Astrocyte of the hippocampus (primary cell): ENCODE measurements at regions not wholly inside any gene's neighbourhood (a gene's known extent, or its start where the extent isn't known, plus 50 kb on each side); places are given as distances from the start of the nearest gene placed in this dataset.

ENCODE experiments used
- DNase-seq: peaks from one replicate; pipeline ENCODE4 v3.0.0; 2011; ENCODE audit warnings: low read depth, low spot score

GRCh38 chr18:2348003-2348402 lies 223.3 kb downstream of the METTL4 start:
- no peak for DNase-seq

DNA sequence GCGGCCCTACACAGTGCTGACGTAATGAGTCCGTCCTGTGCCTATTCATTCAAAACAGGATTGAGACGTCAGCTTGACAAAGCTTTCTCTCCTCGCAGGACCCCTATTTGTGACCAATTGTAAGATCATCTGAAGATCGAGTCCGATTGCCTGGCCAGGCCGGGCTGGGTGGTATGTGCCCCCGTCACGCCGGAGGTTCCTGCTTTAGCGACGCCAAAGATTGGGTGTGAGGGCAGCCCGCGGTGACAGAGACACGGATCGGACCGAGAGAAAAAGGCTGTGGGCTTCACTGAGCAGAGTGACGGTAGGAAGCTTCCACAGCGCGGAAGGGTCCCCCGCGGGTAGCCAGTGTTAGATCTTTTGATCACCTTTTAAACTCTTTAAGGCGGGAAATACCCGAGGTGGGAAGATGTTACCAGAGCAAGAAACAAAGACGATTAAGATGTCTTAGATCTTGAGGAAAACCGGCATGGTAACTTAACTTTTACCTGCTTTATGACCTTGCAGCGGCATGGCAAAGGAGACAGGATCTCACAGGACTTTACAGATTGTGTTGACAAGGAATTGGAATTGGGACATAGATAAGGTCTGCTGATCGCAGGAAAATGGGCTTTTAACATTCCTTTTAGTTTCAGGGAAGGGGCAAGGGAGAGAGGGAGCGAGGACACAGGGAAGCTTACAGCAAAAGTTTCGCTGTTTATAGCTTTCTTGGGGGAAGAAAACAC lies 220.0 kb downstream of the METTL4 start:
- no peak for DNase-seq

GRCh38 chr18:2354292-2354691 lies 217.0 kb downstream of the METTL4 start:
- no peak for DNase-seq

GRCh38 chr18:2356906-2357305 lies 214.4 kb downstream of the METTL4 start:
- DNase-seq, result no peak

GRCh38 chr18:2360861-2361260 lies 210.4 kb downstream of the METTL4 start:
- DNase-seq, result no peak

GRCh38 chr18:2368102-2368501 lies 203.2 kb downstream of the METTL4 start:
- no peak for DNase-seq

DNA sequence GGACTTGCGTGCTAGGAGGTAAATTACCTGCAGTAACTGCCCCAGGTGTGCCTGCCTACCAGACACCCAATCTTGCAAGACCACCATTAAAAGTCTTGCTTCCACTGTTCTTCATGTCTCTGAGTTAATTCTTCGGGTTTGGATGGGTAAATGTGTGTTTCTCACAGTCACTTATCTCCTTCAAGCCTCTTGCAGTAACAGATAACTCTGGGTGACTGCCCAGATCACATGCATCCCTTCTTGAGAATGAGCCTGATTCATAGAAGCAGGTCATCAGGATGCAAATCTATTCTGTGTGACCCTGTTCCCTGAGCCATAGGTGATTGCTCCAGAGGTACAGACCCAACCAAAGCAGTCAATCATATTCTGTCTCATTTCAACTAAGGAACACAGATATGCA lies 194.6 kb downstream of the METTL4 start:
- DNase-seq, result no peak

- no peak for DNase-seq
Measured at GRCh38 chr18:2380101-2380500, 191.2 kb downstream of the METTL4 start.

- no peak for DNase-seq
Measured at GRCh38 chr18:2381539-2381938, 189.8 kb downstream of the METTL4 start.

DNA sequence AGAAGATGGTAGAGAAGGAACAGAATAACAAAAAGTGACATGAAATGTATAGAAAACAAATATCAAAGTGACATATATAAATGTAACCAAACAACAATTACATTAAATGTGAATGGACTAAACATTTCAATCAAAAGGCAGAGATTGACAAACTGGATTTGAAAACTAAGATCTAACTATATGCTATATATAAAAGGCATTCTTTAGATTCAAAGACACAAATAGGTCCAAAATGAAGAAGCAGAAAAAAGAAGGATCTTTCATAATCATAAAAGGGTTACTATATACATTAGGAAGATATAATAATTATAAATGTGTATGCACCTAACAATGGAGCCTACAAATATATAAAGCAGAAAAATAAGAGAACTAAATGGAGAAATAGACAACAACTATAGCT lies 183.7 kb downstream of the METTL4 start:
- no peak for DNase-seq

- DNase-seq, result no peak
Measured at GRCh38 chr18:2390158-2390557, 181.1 kb downstream of the METTL4 start.

DNA sequence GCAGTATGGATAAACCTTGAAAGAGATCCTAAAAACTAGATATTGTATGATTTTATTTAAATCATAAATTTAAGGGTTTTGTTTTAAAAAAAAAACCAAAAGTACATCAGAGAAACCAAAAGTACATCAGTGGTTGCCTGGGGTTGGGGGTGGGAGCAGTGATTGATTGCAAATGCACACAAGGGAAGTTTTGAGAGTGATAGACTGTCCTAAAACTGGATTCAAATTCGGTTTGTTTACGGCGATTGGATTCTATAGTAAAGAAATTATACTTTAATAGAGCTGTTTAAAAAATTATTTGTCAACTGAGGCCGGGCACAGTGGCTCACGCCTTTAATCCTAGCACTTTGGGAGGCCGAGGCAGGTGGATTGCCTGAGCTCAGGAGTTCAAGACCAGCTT lies 179.8 kb downstream of the METTL4 start:
- no peak for DNase-seq

DNA sequence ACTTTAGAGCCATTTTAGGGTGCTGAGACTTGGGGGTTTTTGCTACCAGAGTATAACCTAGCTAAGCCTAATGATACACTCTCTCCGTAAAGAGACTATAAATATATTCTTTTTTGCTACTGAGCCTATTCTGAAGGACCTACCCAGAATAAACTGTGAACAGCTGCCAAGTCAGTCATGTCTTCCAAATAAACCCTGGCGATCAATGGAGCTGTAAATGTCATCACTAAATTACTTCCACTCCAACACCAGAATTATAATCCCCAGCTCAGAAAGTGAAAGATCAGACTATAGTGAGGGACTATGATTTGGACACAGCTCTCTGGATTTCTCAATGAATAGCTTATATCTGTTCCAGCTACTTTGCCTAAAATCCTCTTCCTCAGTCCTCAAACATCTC lies 178.9 kb downstream of the METTL4 start:
- DNase-seq, result no peak

- DNase-seq, result no peak
Measured at GRCh38 chr18:2394684-2395083, 176.6 kb downstream of the METTL4 start.

GRCh38 chr18:2395427-2396161 lies 175.7 kb downstream of the METTL4 start:
- DNase-seq, result no peak

DNA sequence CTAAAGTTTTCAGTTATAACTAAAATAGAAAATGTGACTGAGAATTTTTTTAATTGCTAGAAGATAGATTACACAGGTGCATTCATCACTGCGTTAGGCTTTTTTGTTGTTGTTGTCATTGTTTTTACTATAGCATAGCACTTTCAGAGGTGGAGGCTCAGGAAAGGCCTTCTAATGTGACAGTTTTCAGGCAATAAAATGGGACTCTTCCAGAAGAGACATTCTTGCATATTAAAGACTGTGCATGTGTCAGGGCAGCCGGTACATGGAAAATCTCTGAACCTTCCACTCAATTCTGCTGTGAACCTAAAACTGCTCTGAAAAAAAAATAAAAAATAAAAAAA lies 175.2 kb downstream of the METTL4 start:
- DNase-seq, result no peak

GRCh38 chr18:2400701-2401196 lies 170.6 kb downstream of the METTL4 start:
- DNase-seq, result no peak

GRCh38 chr18:2402084-2402483 lies 169.2 kb downstream of the METTL4 start:
- peak; percentile 23 for DNase-seq

DNA sequence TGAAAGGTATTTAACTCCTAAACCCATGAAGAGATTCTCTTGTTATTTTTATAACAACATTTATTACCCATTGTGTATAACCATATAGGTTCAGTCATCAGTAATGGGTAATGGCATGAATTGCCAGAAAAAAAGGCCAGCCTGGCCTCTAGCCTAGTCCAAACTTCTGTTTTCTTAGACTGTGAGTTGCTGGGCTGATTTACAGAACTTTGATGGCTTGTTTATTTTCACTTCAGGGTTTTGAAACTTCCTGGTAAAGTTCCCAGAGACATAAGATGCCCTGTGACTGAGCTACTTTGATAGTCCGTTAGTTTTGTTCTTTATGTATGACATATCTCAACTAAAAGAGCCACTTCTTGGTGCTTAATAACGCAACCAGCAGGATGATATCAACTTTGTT lies 164.8 kb downstream of the METTL4 start:
- peak; percentile 59 for DNase-seq

GRCh38 chr18:2407961-2408360 lies 163.3 kb downstream of the METTL4 start:
- DNase-seq, result no peak

GRCh38 chr18:2409906-2410305 lies 161.4 kb downstream of the METTL4 start:
- DNase-seq, result no peak

GRCh38 chr18:2410688-2411087 lies 160.6 kb downstream of the METTL4 start:
- DNase-seq, result peak; percentile 67

- peak; percentile 8 for DNase-seq
Measured at GRCh38 chr18:2411381-2411960, 159.8 kb downstream of the METTL4 start.
